Spleen (tissue), 7 donors: ENCODE measurements at regions not wholly inside any gene's neighbourhood (a gene's known extent, or its start where the extent isn't known, plus 50 kb on each side); places are given as distances from the start of the nearest gene placed in this dataset.

Experiments
- POLR2A ChIP-seq, 3 donors: fragments of 450-650 bp; IDR thresholded peaks; one replicate each; pipeline ENCODE4 v1.5.1; 2017; ENCODE audit warnings: antibody characterized with exemption in 3 of 3, mild to moderate bottlenecking in 1 of 3
- TF ChIP-seq, protein P1 (sequence below), 11 experiments: fragments of 200-600 bp in 7 of 11; fragments of 450-650 bp in 4 of 11; sonication (generic) in 4 of 11; IDR thresholded peaks in 8 of 11; conservative IDR thresholded peaks in 3 of 11; 1 replicate in 7 of 11; 2 replicates in 4 of 11; pipeline versions ENCODE4 v1.4.0 to v1.8.0; 2016 to 2021; ENCODE audit warnings: antibody characterized with exemption in 11 of 11, inconsistent platforms in 4 of 11, mild to moderate bottlenecking in 1 of 11
- donor health status: DM: no; HTN: no; CAD: no; lungs with moderate emphysema.
- donor health status: DM: no; HTN: no; CAD: no.
- donor health status: DM: no; HTN: no; CAD: no.

- no peak for TF ChIP-seq POLR2A (IDR thresholded peaks at IDR 0.05)
- TF ChIP-seq, protein P1, sequence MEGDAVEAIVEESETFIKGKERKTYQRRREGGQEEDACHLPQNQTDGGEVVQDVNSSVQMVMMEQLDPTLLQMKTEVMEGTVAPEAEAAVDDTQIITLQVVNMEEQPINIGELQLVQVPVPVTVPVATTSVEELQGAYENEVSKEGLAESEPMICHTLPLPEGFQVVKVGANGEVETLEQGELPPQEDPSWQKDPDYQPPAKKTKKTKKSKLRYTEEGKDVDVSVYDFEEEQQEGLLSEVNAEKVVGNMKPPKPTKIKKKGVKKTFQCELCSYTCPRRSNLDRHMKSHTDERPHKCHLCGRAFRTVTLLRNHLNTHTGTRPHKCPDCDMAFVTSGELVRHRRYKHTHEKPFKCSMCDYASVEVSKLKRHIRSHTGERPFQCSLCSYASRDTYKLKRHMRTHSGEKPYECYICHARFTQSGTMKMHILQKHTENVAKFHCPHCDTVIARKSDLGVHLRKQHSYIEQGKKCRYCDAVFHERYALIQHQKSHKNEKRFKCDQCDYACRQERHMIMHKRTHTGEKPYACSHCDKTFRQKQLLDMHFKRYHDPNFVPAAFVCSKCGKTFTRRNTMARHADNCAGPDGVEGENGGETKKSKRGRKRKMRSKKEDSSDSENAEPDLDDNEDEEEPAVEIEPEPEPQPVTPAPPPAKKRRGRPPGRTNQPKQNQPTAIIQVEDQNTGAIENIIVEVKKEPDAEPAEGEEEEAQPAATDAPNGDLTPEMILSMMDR (IDR thresholded peaks at IDR 0.05 in 8 of 11, conservative IDR thresholded peaks at IDR 0.05 in 3 of 11): no peak
These were observed 60.4 kb upstream of the CCND1 start for GRCh38 chr11:69580529-69580928.
